Gastroesophageal sphincter (tissue), 3 donors: ENCODE measurements at regions not wholly inside any gene's neighbourhood (a gene's known extent, or its start where the extent isn't known, plus 50 kb on each side); places are given as distances from the start of the nearest gene placed in this dataset.

ENCODE experiments used
- EP300 ChIP-seq: sonication (generic); formaldehyde crosslinking; IDR thresholded peaks from one replicate; pipeline ENCODE4 v1.6.1; 2017; ENCODE audit warnings: antibody characterized with exemption, mild to moderate bottlenecking
- POLR2A ChIP-seq, 2 donors: fragments of 450-650 bp; IDR thresholded peaks; one replicate each; pipeline ENCODE4 v1.6.1; 2017; ENCODE audit warnings: antibody characterized with exemption in 2 of 2, mild to moderate bottlenecking in 2 of 2, moderate library complexity in 1 of 2
- POLR2AphosphoS5 ChIP-seq: sonication (generic); formaldehyde crosslinking; IDR thresholded peaks from one replicate; pipeline ENCODE4 v1.6.1; 2017; ENCODE audit warnings: antibody characterized with exemption
- TF ChIP-seq, protein P1 (sequence below), 4 experiments: fragments of 200-600 bp in 2 of 4; fragments of 450-650 bp in 2 of 4; sonication (generic) in 1 of 4; IDR thresholded peaks; one replicate each; pipeline ENCODE4 v1.5.1; 2017 to 2019; ENCODE audit warnings: antibody characterized with exemption in 4 of 4, mild to moderate bottlenecking in 2 of 4, moderate library complexity in 2 of 4

DNA sequence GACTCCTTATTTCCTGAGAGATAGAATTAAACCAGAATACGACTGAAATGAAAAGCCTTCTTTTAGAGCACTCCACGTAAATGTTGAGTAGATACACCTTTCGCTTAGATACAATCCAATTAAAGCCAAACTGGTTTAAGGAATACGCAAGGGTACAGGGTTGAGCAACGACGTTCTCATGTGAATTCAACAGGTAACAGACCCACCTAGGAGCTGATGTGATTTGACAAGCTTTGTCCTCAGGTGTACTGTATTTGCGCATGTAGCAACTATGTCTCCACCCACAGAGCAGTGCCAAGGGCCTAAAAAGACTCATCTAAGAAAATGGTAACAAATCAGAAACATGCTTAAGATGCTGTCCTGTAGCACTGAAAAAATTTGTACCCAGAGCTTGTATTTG is 139.6 kb downstream of the GATA3 start:
- TF ChIP-seq, protein P1, sequence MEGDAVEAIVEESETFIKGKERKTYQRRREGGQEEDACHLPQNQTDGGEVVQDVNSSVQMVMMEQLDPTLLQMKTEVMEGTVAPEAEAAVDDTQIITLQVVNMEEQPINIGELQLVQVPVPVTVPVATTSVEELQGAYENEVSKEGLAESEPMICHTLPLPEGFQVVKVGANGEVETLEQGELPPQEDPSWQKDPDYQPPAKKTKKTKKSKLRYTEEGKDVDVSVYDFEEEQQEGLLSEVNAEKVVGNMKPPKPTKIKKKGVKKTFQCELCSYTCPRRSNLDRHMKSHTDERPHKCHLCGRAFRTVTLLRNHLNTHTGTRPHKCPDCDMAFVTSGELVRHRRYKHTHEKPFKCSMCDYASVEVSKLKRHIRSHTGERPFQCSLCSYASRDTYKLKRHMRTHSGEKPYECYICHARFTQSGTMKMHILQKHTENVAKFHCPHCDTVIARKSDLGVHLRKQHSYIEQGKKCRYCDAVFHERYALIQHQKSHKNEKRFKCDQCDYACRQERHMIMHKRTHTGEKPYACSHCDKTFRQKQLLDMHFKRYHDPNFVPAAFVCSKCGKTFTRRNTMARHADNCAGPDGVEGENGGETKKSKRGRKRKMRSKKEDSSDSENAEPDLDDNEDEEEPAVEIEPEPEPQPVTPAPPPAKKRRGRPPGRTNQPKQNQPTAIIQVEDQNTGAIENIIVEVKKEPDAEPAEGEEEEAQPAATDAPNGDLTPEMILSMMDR (IDR thresholded peaks at IDR 0.05): no peak
- TF ChIP-seq POLR2A (IDR thresholded peaks at IDR 0.05) (no peak), POLR2AphosphoS5 (no peak), EP300 (no peak)
